ENCODE measurements at regions not wholly inside any gene's neighbourhood (a gene's known extent, or its start where the extent isn't known, plus 50 kb on each side); places are given as distances from the start of the nearest gene placed in this dataset.
"Not testable (repeated sequence)": the region's sequence is repeated elsewhere in the genome, so short reads cannot be mapped to it uniquely, and the experiment has no call there.

- DNase-seq (ENCODE audit: insufficient read length, low spot score) = no peak
- no peak for FAIRE-seq
Observed at GRCh38 chr7:153566324-153566723, 485.9 kb upstream of the DPP6 start.

- DNase-seq (ENCODE audit: insufficient read length, low spot score) = no peak
- no peak for FAIRE-seq
Observed at GRCh38 chr7:153567426-153567825, 484.8 kb upstream of the DPP6 start.

- not testable (repeated sequence) for FAIRE-seq; DNase-seq (ENCODE audit: insufficient read length, low spot score)
Observed at GRCh38 chr7:153569520-153569919, 482.7 kb upstream of the DPP6 start.

- FAIRE-seq (no peak), DNase-seq (ENCODE audit: insufficient read length, low spot score) (no peak)
Observed at GRCh38 chr7:153576096-153576495, 476.1 kb upstream of the DPP6 start.

- DNase-seq (ENCODE audit: insufficient read length, low spot score) (no peak), FAIRE-seq (no peak)
Observed at GRCh38 chr7:153581419-153581818, 470.8 kb upstream of the DPP6 start.

GRCh38 chr7:153584132-153584531, 468.1 kb upstream of the DPP6 start:
- no peak for DNase-seq (ENCODE audit: insufficient read length, low spot score)

GRCh38 chr7:153588586-153588985, 463.6 kb upstream of the DPP6 start:
- DNase-seq (ENCODE audit: insufficient read length, low spot score) (no peak), FAIRE-seq (no peak)

More at GRCh38 chr7:153584132-153584531, 468.1 kb upstream of the DPP6 start:
- FAIRE-seq = no peak

GRCh38 chr7:153590136-153590535, 462.1 kb upstream of the DPP6 start:
- no peak for FAIRE-seq
- no peak for DNase-seq (ENCODE audit: insufficient read length, low spot score)

GRCh38 chr7:153590571-153590970, 461.6 kb upstream of the DPP6 start:
- no peak for FAIRE-seq

GRCh38 chr7:153607354-153607753, 444.8 kb upstream of the DPP6 start:
- no peak for FAIRE-seq
- DNase-seq (ENCODE audit: insufficient read length, low spot score) = no peak

More at GRCh38 chr7:153590571-153590970, 461.6 kb upstream of the DPP6 start:
- DNase-seq (ENCODE audit: insufficient read length, low spot score) = no peak

- FAIRE-seq (no peak), DNase-seq (ENCODE audit: insufficient read length, low spot score) (no peak)
Observed at GRCh38 chr7:153616711-153617325, 435.4 kb upstream of the DPP6 start.

- DNase-seq (ENCODE audit: insufficient read length, low spot score) (no peak), FAIRE-seq (no peak)
Observed at GRCh38 chr7:153627323-153627722, 424.9 kb upstream of the DPP6 start.

GRCh38 chr7:153628406-153628805, 423.8 kb upstream of the DPP6 start:
- DNase-seq (ENCODE audit: insufficient read length, low spot score) (no peak), FAIRE-seq (no peak)

GRCh38 chr7:153628825-153629224, 423.4 kb upstream of the DPP6 start:
- FAIRE-seq (no peak), DNase-seq (ENCODE audit: insufficient read length, low spot score) (no peak)

GRCh38 chr7:153638821-153639435, 413.3 kb upstream of the DPP6 start:
- DNase-seq (ENCODE audit: insufficient read length, low spot score) (no peak), FAIRE-seq (no peak)

- DNase-seq (ENCODE audit: insufficient read length, low spot score) (no peak), FAIRE-seq (no peak)
Observed at GRCh38 chr7:153640586-153640985, 411.6 kb upstream of the DPP6 start.

- no peak for FAIRE-seq
- no peak for DNase-seq (ENCODE audit: insufficient read length, low spot score)
Observed at GRCh38 chr7:153641199-153641598, 411.0 kb upstream of the DPP6 start.

GRCh38 chr7:153642989-153643388, 409.2 kb upstream of the DPP6 start:
- DNase-seq (ENCODE audit: insufficient read length, low spot score) = no peak

GRCh38 chr7:153657182-153657800, 394.9 kb upstream of the DPP6 start:
- DNase-seq (ENCODE audit: insufficient read length, low spot score) = no peak
- no peak for FAIRE-seq

More at GRCh38 chr7:153642989-153643388, 409.2 kb upstream of the DPP6 start:
- FAIRE-seq = no peak

- DNase-seq (ENCODE audit: insufficient read length, low spot score) (no peak), FAIRE-seq (no peak)
Observed at GRCh38 chr7:153675131-153675530, 377.1 kb upstream of the DPP6 start.

- DNase-seq (ENCODE audit: insufficient read length, low spot score) = no peak
- FAIRE-seq = no peak
Observed at GRCh38 chr7:153682628-153683027, 369.6 kb upstream of the DPP6 start.

GRCh38 chr7:153696242-153696641, 356.0 kb upstream of the DPP6 start:
- FAIRE-seq = no peak
- DNase-seq (ENCODE audit: insufficient read length, low spot score) = no peak
